ENCODE measurements at regions not wholly inside any gene's neighbourhood (a gene's known extent, or its start where the extent isn't known, plus 50 kb on each side); places are given as distances from the start of the nearest gene placed in this dataset.

GRCh38 chr5:82551192-82551591 lies 273.0 kb upstream of the RPS23 start:
- TF ChIP-seq, protein P1, sequence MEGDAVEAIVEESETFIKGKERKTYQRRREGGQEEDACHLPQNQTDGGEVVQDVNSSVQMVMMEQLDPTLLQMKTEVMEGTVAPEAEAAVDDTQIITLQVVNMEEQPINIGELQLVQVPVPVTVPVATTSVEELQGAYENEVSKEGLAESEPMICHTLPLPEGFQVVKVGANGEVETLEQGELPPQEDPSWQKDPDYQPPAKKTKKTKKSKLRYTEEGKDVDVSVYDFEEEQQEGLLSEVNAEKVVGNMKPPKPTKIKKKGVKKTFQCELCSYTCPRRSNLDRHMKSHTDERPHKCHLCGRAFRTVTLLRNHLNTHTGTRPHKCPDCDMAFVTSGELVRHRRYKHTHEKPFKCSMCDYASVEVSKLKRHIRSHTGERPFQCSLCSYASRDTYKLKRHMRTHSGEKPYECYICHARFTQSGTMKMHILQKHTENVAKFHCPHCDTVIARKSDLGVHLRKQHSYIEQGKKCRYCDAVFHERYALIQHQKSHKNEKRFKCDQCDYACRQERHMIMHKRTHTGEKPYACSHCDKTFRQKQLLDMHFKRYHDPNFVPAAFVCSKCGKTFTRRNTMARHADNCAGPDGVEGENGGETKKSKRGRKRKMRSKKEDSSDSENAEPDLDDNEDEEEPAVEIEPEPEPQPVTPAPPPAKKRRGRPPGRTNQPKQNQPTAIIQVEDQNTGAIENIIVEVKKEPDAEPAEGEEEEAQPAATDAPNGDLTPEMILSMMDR (conservative IDR thresholded peaks at IDR 0.05; ENCODE audit: low read depth, low read length), result no peak
- no peak for TF ChIP-seq EZH2 (IDR thresholded peaks at IDR 0.05; ENCODE audit: borderline replicate concordance, low read depth, low read length, poor library complexity, severe bottlenecking)

All from A673 (cell line).